ENCODE measurements at regions not wholly inside any gene's neighbourhood (a gene's known extent, or its start where the extent isn't known, plus 50 kb on each side); places are given as distances from the start of the nearest gene placed in this dataset.

GRCh38 chr19:28934631-28935030, 278.3 kb downstream of the UQCRFS1 start:
- H3K27ac Mint-ChIP-seq = no peak overlapping the region
- H3K9me3 Mint-ChIP-seq = peaks cover 0 to 12% (median 3%) of the 10 kb centered on the region in 8 donors
- DNase-seq = no peak
- H3K9me3 ChIP-seq (ENCODE audit: control insufficient read depth in 1 of 2, low read length in 2 of 2) = no peaks in the 10 kb centered on the region
- H3K4me3 ChIP-seq (ENCODE audit: low read length in 2 of 2) = no peak overlapping the region
- H3K27me3 ChIP-seq (ENCODE audit: insufficient read depth, low read length) = no peaks in the 10 kb centered on the region
- no peak overlapping the region for H3K4me3 Mint-ChIP-seq
- H3K4me1 ChIP-seq (ENCODE audit: insufficient read depth, low read length) = no peaks in the 10 kb centered on the region
- POLR2A ChIA-PET (ENCODE audit: partially characterized antibody) = no interaction called here
- no peaks in the 10 kb centered on the region for H3K4me1 Mint-ChIP-seq
- no peak overlapping the region for H3K27ac ChIP-seq (ENCODE audit: low read depth, low read length)
- H3K36me3 Mint-ChIP-seq = no peaks in the 10 kb centered on the region
- H3K36me3 ChIP-seq (ENCODE audit: insufficient read depth, low read length) = no peaks in the 10 kb centered on the region
- peaks cover 0 to 1% of the 10 kb centered on the region in 2 donors for H3K27me3 Mint-ChIP-seq
- intact Hi-C loops (cut with micrococcal nuclease) = no loop called here
- CTCF ChIA-PET (ENCODE audit: partially characterized antibody) = no interaction called here

GRCh38 chr19:28933039-28933438, 279.9 kb downstream of the UQCRFS1 start:
- no peak overlapping the region for H3K4me3 ChIP-seq (ENCODE audit: low read length in 2 of 2)
- CTCF ChIA-PET (ENCODE audit: partially characterized antibody) = no interaction called here
- H3K36me3 ChIP-seq (ENCODE audit: insufficient read depth, low read length) = no peaks in the 10 kb centered on the region
- no peaks in the 10 kb centered on the region for H3K9me3 ChIP-seq (ENCODE audit: control insufficient read depth in 1 of 2, low read length in 2 of 2)
- Mint-ChIP-seq H3K4me1 (no peaks in the 10 kb centered on the region), H3K27me3 (peaks cover 0 to 1% of the 10 kb centered on the region in 2 donors), H3K36me3 (no peaks in the 10 kb centered on the region), H3K4me3 (peak overlapping the region in 1 of 8 donors; percentile 46), H3K9me3 (peaks cover 0 to 8% (median under 1%) of the 10 kb centered on the region in 8 donors), H3K27ac (no peak overlapping the region)
- H3K27ac ChIP-seq (ENCODE audit: low read depth, low read length) = no peak overlapping the region
- H3K4me1 ChIP-seq (ENCODE audit: insufficient read depth, low read length) = no peaks in the 10 kb centered on the region
- DNase-seq = no peak
- no peaks in the 10 kb centered on the region for H3K27me3 ChIP-seq (ENCODE audit: insufficient read depth, low read length)
- POLR2A ChIA-PET (ENCODE audit: partially characterized antibody) = no interaction called here
- intact Hi-C loops (cut with micrococcal nuclease) = no loop called here

- no peak overlapping the region for H3K4me3 Mint-ChIP-seq
- CTCF ChIA-PET (ENCODE audit: partially characterized antibody) = interaction anchor here (1.6 kb wide), 1 partner anchor 24 kb away, joined by 4 read pairs; no protein-coding TSS in a partner anchor
These were observed 280.5 kb downstream of the UQCRFS1 start for GRCh38 chr19:28932446-28932845.

DNA sequence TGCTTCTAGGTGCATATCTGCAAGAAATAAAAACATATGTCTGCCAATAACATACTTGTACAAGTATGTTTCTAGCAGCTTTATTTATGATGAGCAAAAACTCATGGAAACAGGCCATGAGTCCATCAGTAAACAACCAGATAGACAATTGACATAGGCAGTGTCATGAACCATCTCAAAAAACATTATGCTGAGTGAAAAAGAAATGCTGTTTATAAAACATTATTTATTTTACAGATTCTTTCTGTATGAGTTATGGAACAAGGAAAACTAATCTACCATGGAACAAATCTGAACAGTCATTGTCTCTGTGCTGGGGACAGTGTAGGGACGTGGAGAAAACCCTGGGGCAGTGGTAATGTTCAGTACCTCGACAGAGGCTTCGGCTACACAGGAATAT, 283.9 kb downstream of the UQCRFS1 start:
- H3K9me3 Mint-ChIP-seq = peaks cover 0 to 8% (median 0%) of the 10 kb centered on the region in 8 donors
- Histone ChIP-seq H3K27me3 (ENCODE audit: insufficient read depth, low read length) (no peaks in the 10 kb centered on the region), H3K36me3 (ENCODE audit: insufficient read depth, low read length) (no peaks in the 10 kb centered on the region), H3K9me3 (ENCODE audit: control insufficient read depth in 1 of 2, low read length in 2 of 2) (no peaks in the 10 kb centered on the region), H3K4me3 (ENCODE audit: low read length in 2 of 2) (no peak overlapping the region), H3K4me1 (ENCODE audit: insufficient read depth, low read length) (no peaks in the 10 kb centered on the region), H3K27ac (ENCODE audit: low read depth, low read length) (no peak overlapping the region)
- POLR2A ChIA-PET (ENCODE audit: partially characterized antibody) = no interaction called here
- no peak overlapping the region for H3K4me3 Mint-ChIP-seq
- CTCF ChIA-PET (ENCODE audit: partially characterized antibody) = no interaction called here
- no peak for DNase-seq
- H3K4me1 Mint-ChIP-seq = no peaks in the 10 kb centered on the region
- H3K36me3 Mint-ChIP-seq = no peaks in the 10 kb centered on the region
- intact Hi-C loops (cut with micrococcal nuclease) = no loop called here
- H3K27ac Mint-ChIP-seq = no peak overlapping the region
- H3K27me3 Mint-ChIP-seq = no peaks in the 10 kb centered on the region

More at GRCh38 chr19:28932446-28932845, 280.5 kb downstream of the UQCRFS1 start:
- H3K27ac ChIP-seq (ENCODE audit: low read depth, low read length) = no peak overlapping the region
- peaks cover 0 to 8% (median 0%) of the 10 kb centered on the region in 8 donors for H3K9me3 Mint-ChIP-seq
- intact Hi-C loops (cut with micrococcal nuclease) = no loop called here
- no peaks in the 10 kb centered on the region for H3K4me1 ChIP-seq (ENCODE audit: insufficient read depth, low read length)
- peaks cover 0 to 1% of the 10 kb centered on the region in 2 donors for H3K27me3 Mint-ChIP-seq
- no peaks in the 10 kb centered on the region for H3K36me3 ChIP-seq (ENCODE audit: insufficient read depth, low read length)
- H3K9me3 ChIP-seq (ENCODE audit: control insufficient read depth in 1 of 2, low read length in 2 of 2) = no peaks in the 10 kb centered on the region
- no peaks in the 10 kb centered on the region for H3K27me3 ChIP-seq (ENCODE audit: insufficient read depth, low read length)
- no peak for DNase-seq
- H3K4me1 Mint-ChIP-seq = no peaks in the 10 kb centered on the region
- POLR2A ChIA-PET (ENCODE audit: partially characterized antibody) = no interaction called here
- H3K27ac Mint-ChIP-seq = no peak overlapping the region
- no peaks in the 10 kb centered on the region for H3K36me3 Mint-ChIP-seq
- H3K4me3 ChIP-seq (ENCODE audit: low read length in 2 of 2) = no peak overlapping the region

- H3K9me3 ChIP-seq (ENCODE audit: control insufficient read depth in 1 of 2, low read length in 2 of 2) = no peaks in the 10 kb centered on the region
- Mint-ChIP-seq H3K27me3 (peaks cover 0 to 4% of the 10 kb centered on the region in 2 donors), H3K9me3 (peaks cover 0 to 7% (median 0%) of the 10 kb centered on the region in 8 donors), H3K36me3 (no peaks in the 10 kb centered on the region), H3K27ac (no peak overlapping the region), H3K4me1 (no peaks in the 10 kb centered on the region), H3K4me3 (no peak overlapping the region)
- no peak for DNase-seq
- H3K27ac ChIP-seq (ENCODE audit: low read depth, low read length) = no peak overlapping the region
- ChIA-PET CTCF (ENCODE audit: partially characterized antibody) (no interaction called here), POLR2A (ENCODE audit: partially characterized antibody) (no interaction called here)
- no peak overlapping the region for H3K4me3 ChIP-seq (ENCODE audit: low read length in 2 of 2)
- H3K27me3 ChIP-seq (ENCODE audit: insufficient read depth, low read length) = no peaks in the 10 kb centered on the region
- no peaks in the 10 kb centered on the region for H3K4me1 ChIP-seq (ENCODE audit: insufficient read depth, low read length)
- no peaks in the 10 kb centered on the region for H3K36me3 ChIP-seq (ENCODE audit: insufficient read depth, low read length)
- intact Hi-C loops (cut with micrococcal nuclease) = no loop called here
These were observed 285.5 kb downstream of the UQCRFS1 start for GRCh38 chr19:28927456-28927855.

- intact Hi-C loops (cut with micrococcal nuclease) = no loop called here
- Histone ChIP-seq H3K27me3 (ENCODE audit: insufficient read depth, low read length) (no peaks in the 10 kb centered on the region), H3K4me1 (ENCODE audit: insufficient read depth, low read length) (no peaks in the 10 kb centered on the region), H3K36me3 (ENCODE audit: insufficient read depth, low read length) (no peaks in the 10 kb centered on the region), H3K9me3 (ENCODE audit: control insufficient read depth in 1 of 2, low read length in 2 of 2) (no peaks in the 10 kb centered on the region), H3K4me3 (ENCODE audit: low read length in 2 of 2) (no peak overlapping the region), H3K27ac (ENCODE audit: low read depth, low read length) (no peak overlapping the region)
- POLR2A ChIA-PET (ENCODE audit: partially characterized antibody) = no interaction called here
- CTCF ChIA-PET (ENCODE audit: partially characterized antibody) = interaction anchor here (1.7 kb wide), 1 partner anchor 8 kb away, joined by 4 read pairs; no protein-coding TSS in a partner anchor
- Mint-ChIP-seq H3K27ac (no peak overlapping the region), H3K9me3 (peaks cover 0 to 8% (median 2%) of the 10 kb centered on the region in 8 donors), H3K27me3 (peaks cover under 1 to 6% of the 10 kb centered on the region in 2 donors), H3K4me3 (no peak overlapping the region), H3K36me3 (no peaks in the 10 kb centered on the region), H3K4me1 (no peaks in the 10 kb centered on the region)
- DNase-seq = no peak
These were observed 292.5 kb downstream of the UQCRFS1 start for GRCh38 chr19:28920269-28921066.

DNA sequence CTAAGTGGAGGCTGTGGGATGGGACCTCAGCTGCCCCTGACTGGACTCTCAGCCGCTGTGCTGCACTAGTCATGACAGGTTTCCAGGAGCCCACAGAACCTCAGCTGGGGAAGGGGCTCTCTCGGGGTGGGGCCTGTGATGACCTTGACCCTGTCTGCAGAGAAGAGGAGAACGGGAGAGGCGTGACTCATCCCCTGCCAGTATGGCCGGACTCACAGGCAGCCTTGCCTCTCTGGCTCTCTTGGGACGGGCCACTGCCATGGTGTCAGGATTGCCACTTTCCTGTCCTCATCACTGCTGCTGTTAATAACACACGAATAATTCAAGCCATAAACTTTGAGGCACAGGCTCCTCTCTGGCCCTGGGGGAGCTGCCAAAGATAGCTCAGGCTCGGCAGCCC, 295.3 kb downstream of the UQCRFS1 start:
- no peak for DNase-seq
- Histone ChIP-seq H3K27ac (ENCODE audit: low read depth, low read length) (no peak overlapping the region), H3K27me3 (ENCODE audit: insufficient read depth, low read length) (no peaks in the 10 kb centered on the region), H3K9me3 (ENCODE audit: control insufficient read depth in 1 of 2, low read length in 2 of 2) (no peaks in the 10 kb centered on the region), H3K4me1 (ENCODE audit: insufficient read depth, low read length) (no peaks in the 10 kb centered on the region), H3K36me3 (ENCODE audit: insufficient read depth, low read length) (no peaks in the 10 kb centered on the region), H3K4me3 (ENCODE audit: low read length in 2 of 2) (no peak overlapping the region)
- Mint-ChIP-seq H3K36me3 (no peaks in the 10 kb centered on the region), H3K4me1 (no peaks in the 10 kb centered on the region), H3K27me3 (peaks cover 3 to 4% of the 10 kb centered on the region in 2 donors), H3K4me3 (no peak overlapping the region), H3K27ac (no peak overlapping the region), H3K9me3 (peaks cover 0 to 8% (median 0%) of the 10 kb centered on the region in 8 donors)
- CTCF ChIA-PET (ENCODE audit: partially characterized antibody) = no interaction called here
- intact Hi-C loops (cut with micrococcal nuclease) = no loop called here
- POLR2A ChIA-PET (ENCODE audit: partially characterized antibody) = no interaction called here
